HEK293 (cell line): ENCODE measurements at regions not wholly inside any gene's neighbourhood (a gene's known extent, or its start where the extent isn't known, plus 50 kb on each side); places are given as distances from the start of the nearest gene placed in this dataset.

Source experiments
- GLIS1 ChIP-seq: fragments of 450-650 bp; formaldehyde crosslinking; IDR thresholded peaks from 2 replicates; pipeline ENCODE4 v1.5.1; 2016; ENCODE audit warnings: missing biosample characterization, missing genetic modification characterization
- ZNF157 ChIP-seq: fragments of 450-650 bp; formaldehyde crosslinking; IDR thresholded peaks from 2 replicates; pipeline ENCODE4 v1.5.1; 2016; ENCODE audit warnings: missing biosample characterization, missing genetic modification characterization
- ZNF324 ChIP-seq: fragments of 450-650 bp; formaldehyde crosslinking; IDR thresholded peaks from 2 replicates; pipeline ENCODE4 v1.5.1; 2016; ENCODE audit warnings: missing biosample characterization, missing genetic modification characterization
- ZNF510 ChIP-seq: fragments of 450-650 bp; formaldehyde crosslinking; IDR thresholded peaks from 2 replicates; pipeline ENCODE4 v1.5.1; 2018; ENCODE audit warnings: mild to moderate bottlenecking, missing genetic modification characterization, missing biosample characterization; ENCODE audit not compliant: insufficient replicate concordance
- ZNF530 ChIP-seq: fragments of 450-650 bp; formaldehyde crosslinking; IDR thresholded peaks from 2 replicates; pipeline ENCODE4 v1.5.1; 2016; ENCODE audit warnings: low read depth, missing biosample characterization, missing genetic modification characterization
- ZNF561 ChIP-seq: fragments of 450-650 bp; IDR thresholded peaks from 2 replicates; pipeline ENCODE4 v1.5.1; 2018; ENCODE audit warnings: missing biosample characterization, missing genetic modification characterization, borderline replicate concordance
- ZNF585B ChIP-seq: fragments of 450-650 bp; formaldehyde crosslinking; IDR thresholded peaks from 2 replicates; pipeline ENCODE4 v1.5.1; 2016; ENCODE audit warnings: missing biosample characterization, missing genetic modification characterization
- ZNF677 ChIP-seq: fragments of 450-650 bp; IDR thresholded peaks from 2 replicates; pipeline ENCODE4 v1.5.0; 2018; ENCODE audit warnings: missing biosample characterization, mild to moderate bottlenecking, missing genetic modification characterization, moderate library complexity
- ZNF776 ChIP-seq: fragments of 450-650 bp; formaldehyde crosslinking; IDR thresholded peaks from 2 replicates; pipeline ENCODE4 v1.5.0; 2017; ENCODE audit warnings: missing biosample characterization, missing genetic modification characterization, borderline replicate concordance
- TF ChIP-seq, protein P1 (sequence below): fragments of 450-650 bp; formaldehyde crosslinking; IDR thresholded peaks from 2 replicates; pipeline ENCODE4 v1.5.1; 2016; ENCODE audit warnings: missing biosample characterization, missing genetic modification characterization
- TF ChIP-seq, protein P2 (sequence below): sonication (generic); formaldehyde crosslinking; IDR thresholded peaks from 2 replicates; pipeline ENCODE4 v1.8.1; 2022; ENCODE audit warnings: mild to moderate bottlenecking, moderate library complexity, missing genetic modification reagents
- TF ChIP-seq, protein P3 (sequence below): fragments of 450-650 bp; formaldehyde crosslinking; IDR thresholded peaks from 2 replicates; pipeline ENCODE4 v1.5.1; 2016; ENCODE audit warnings: missing biosample characterization, missing genetic modification characterization

DNA sequence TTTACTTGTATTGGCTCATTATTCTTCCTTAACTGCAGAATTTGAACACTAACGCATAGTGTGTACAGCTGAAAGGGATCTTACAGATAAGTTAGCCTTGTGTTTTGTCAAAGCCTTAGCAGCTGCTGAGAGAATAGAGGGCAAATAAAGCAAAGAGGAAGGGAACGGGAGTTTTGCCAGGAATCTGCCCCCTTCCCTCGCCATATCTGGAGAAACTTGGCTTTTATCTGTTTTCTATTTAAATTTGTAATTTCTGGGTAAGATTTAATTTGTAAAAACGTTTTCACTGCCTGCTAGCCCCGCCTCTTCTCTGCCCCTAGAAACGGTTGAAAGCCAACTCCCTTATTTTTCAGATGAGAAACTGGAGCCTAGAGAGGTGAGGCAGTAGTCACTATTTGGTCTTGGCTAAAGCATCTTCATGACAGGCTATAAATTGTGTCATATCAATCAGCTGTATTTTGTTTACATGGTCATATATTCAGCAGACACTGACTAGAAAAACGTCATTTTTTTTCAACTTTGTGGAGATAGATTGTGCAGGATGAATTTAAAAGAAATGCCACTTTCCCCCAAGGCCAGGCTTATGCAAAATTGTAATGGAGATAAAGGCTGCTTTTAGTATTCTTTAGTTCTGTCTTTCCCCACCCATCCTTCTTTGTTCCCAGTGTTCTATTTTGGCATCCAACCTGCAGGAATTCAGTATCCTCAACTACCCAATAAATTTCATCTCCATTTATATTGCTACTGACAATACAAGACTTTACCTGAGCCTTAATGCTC is 319.4 kb downstream of the SH2D1A start:
- no peak for TF ChIP-seq ZNF324 (tag by site-specific recombination)
- TF ChIP-seq ZNF530 (tag by site-specific recombination), result no peak
- TF ChIP-seq, protein P1, sequence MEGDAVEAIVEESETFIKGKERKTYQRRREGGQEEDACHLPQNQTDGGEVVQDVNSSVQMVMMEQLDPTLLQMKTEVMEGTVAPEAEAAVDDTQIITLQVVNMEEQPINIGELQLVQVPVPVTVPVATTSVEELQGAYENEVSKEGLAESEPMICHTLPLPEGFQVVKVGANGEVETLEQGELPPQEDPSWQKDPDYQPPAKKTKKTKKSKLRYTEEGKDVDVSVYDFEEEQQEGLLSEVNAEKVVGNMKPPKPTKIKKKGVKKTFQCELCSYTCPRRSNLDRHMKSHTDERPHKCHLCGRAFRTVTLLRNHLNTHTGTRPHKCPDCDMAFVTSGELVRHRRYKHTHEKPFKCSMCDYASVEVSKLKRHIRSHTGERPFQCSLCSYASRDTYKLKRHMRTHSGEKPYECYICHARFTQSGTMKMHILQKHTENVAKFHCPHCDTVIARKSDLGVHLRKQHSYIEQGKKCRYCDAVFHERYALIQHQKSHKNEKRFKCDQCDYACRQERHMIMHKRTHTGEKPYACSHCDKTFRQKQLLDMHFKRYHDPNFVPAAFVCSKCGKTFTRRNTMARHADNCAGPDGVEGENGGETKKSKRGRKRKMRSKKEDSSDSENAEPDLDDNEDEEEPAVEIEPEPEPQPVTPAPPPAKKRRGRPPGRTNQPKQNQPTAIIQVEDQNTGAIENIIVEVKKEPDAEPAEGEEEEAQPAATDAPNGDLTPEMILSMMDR (tag by site-specific recombination), result no peak
- no peak for TF ChIP-seq ZNF157 (tag by site-specific recombination)
- TF ChIP-seq, protein P2, sequence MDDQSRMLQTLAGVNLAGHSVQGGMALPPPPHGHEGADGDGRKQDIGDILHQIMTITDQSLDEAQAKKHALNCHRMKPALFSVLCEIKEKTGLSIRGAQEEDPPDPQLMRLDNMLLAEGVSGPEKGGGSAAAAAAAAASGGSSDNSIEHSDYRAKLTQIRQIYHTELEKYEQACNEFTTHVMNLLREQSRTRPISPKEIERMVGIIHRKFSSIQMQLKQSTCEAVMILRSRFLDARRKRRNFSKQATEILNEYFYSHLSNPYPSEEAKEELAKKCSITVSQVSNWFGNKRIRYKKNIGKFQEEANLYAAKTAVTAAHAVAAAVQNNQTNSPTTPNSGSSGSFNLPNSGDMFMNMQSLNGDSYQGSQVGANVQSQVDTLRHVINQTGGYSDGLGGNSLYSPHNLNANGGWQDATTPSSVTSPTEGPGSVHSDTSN (CRISPR knock-in tag), result no peak
- no peak for TF ChIP-seq ZNF585B (tag by site-specific recombination)
- TF ChIP-seq, protein P3, sequence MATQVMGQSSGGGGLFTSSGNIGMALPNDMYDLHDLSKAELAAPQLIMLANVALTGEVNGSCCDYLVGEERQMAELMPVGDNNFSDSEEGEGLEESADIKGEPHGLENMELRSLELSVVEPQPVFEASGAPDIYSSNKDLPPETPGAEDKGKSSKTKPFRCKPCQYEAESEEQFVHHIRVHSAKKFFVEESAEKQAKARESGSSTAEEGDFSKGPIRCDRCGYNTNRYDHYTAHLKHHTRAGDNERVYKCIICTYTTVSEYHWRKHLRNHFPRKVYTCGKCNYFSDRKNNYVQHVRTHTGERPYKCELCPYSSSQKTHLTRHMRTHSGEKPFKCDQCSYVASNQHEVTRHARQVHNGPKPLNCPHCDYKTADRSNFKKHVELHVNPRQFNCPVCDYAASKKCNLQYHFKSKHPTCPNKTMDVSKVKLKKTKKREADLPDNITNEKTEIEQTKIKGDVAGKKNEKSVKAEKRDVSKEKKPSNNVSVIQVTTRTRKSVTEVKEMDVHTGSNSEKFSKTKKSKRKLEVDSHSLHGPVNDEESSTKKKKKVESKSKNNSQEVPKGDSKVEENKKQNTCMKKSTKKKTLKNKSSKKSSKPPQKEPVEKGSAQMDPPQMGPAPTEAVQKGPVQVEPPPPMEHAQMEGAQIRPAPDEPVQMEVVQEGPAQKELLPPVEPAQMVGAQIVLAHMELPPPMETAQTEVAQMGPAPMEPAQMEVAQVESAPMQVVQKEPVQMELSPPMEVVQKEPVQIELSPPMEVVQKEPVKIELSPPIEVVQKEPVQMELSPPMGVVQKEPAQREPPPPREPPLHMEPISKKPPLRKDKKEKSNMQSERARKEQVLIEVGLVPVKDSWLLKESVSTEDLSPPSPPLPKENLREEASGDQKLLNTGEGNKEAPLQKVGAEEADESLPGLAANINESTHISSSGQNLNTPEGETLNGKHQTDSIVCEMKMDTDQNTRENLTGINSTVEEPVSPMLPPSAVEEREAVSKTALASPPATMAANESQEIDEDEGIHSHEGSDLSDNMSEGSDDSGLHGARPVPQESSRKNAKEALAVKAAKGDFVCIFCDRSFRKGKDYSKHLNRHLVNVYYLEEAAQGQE (tag by site-specific recombination), result no peak
- no peak for TF ChIP-seq GLIS1 (tag by site-specific recombination)
- TF ChIP-seq ZNF776 (tag by site-specific recombination), result no peak
- TF ChIP-seq ZNF510 (tag by site-specific recombination), result no peak
- TF ChIP-seq ZNF561 (tag by site-specific recombination), result no peak
- no peak for TF ChIP-seq ZNF677 (tag by site-specific recombination)
